ENCODE measurements at regions not wholly inside any gene's neighbourhood (a gene's known extent, or its start where the extent isn't known, plus 50 kb on each side); places are given as distances from the start of the nearest gene placed in this dataset.

DNA sequence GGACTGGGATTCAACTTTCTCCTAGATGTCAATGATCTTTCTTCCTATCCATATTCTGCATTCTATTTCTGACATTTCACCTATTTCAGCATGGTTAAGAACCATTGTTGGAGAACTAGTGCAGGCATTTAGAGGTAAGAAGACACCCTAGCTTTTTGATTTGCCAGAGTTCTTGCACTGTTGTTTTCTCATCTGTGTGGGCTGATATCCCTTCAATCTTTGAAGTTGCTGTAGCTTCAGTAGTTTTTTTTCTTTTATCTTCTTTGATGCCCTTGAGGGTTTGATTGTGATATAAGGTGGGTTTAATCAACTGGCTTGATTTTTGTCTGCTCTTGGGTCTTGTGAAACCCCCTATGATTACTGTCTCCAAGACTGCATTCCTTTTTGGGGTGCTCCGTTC lies 502.1 kb downstream of the ETS1 start:
- TF ChIP-seq FOS (IDR thresholded peaks at IDR 0.05; ENCODE audit: borderline replicate concordance, insufficient read depth, low read length) (no peak), CTCF (IDR thresholded peaks at IDR 0.05; ENCODE audit: extremely low read depth in 1 of 2, insufficient read depth in 1 of 2, low read depth in 1 of 2, low read length in 2 of 2) (no peak), EZH2 (IDR thresholded peaks at IDR 0.05; ENCODE audit: borderline replicate concordance, low read depth, low read length, severe bottlenecking) (no peak), MAX (IDR thresholded peaks at IDR 0.05; ENCODE audit: insufficient read depth, insufficient read length) (no peak), POLR2AphosphoS5 (IDR thresholded peaks at IDR 0.05; ENCODE audit: insufficient read depth, low read depth, low read length) (no peak), POLR2A (IDR thresholded peaks at IDR 0.05; ENCODE audit: low read depth, low read length) (no peak), MYC (IDR thresholded peaks at IDR 0.05; ENCODE audit: low read depth, low read length) (no peak), JUN (IDR thresholded peaks at IDR 0.05; ENCODE audit: borderline replicate concordance, insufficient read depth, insufficient read length, low read depth) (no peak), GATA2 (IDR thresholded peaks at IDR 0.05; ENCODE audit: insufficient read depth, insufficient read length, low read depth, low read length) (no peak)

Measured in endothelial cell of umbilical vein (primary cell).